ENCODE measurements at regions not wholly inside any gene's neighbourhood (a gene's known extent, or its start where the extent isn't known, plus 50 kb on each side); places are given as distances from the start of the nearest gene placed in this dataset.

DNA sequence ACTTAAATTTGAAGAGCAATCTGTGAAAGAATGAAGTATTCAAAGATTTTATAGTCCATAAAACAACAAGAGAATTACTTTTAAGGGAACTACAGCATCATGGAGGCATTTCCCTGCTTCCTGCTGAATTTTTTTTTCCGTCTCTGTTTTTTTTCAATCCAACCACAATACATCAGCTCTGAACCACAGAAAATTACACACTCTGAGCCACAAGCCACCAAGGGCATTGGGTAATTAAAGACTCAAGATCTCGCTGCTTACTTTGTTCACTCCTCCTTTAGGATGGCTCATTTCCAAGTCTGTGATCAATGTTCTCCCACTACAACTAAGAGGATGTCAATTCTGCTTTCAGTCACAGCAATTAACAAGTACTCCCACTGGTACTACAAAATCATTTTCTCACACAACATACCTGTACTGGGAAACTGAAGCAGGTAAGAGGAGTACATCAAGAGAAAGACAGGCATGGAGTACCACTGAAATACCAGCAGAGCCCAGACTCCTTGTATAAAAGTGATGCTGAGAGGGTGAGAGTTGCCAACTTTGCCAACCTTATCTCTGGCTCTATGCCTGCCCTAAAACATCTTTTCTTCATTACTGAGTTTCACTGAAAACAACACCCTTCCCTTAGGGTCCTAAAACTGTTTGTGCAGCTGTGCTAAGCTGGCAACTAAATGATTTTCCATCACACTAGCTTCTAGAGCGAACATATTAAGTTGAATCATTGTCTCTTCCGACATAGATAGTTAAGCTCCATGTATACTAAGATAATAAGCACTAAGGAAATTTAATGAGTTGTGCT, 105.8 kb upstream of the MAGEB18 start:
- no peak for DNase-seq (ENCODE audit: low spot score)

DNA sequence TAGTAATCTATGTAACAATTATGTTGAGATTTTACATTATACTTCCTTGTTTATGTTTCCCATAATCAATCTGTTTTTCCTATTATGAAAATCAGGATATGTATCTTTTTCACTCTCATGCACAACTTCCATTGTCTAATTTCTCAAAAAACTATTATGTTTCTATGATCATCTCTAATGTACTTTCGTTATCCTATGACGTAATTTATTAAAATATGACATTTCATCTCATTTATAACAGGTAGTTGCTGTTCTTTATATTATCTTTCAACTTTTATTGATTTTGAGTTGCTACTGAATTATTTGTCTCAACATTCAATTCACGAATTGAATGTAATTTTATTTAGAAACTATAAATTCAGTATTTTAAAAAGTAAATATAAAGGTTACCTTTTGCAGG, 100.8 kb upstream of the MAGEB18 start:
- DNase-seq (ENCODE audit: low spot score): no peak

DNA sequence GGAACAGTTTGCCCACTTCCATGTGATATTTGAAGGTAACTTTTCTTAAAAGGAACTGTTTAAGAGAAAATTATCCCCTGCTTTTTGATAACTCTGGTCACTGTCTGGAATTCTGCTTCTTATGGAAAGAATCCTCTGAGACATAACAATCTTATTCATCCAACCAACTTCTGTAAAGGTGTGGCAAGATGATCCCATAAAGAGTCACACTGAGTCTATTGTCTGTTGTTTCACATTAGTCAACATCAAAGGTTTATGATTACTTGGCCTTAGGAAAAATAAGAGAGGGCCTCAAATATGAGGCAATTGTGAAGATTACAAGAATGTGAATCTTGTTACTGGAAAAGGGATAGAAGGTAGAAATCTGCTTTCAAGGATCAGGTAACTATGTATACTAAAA, 88.0 kb upstream of the MAGEB18 start:
- no peak for DNase-seq (ENCODE audit: low spot score)

DNA sequence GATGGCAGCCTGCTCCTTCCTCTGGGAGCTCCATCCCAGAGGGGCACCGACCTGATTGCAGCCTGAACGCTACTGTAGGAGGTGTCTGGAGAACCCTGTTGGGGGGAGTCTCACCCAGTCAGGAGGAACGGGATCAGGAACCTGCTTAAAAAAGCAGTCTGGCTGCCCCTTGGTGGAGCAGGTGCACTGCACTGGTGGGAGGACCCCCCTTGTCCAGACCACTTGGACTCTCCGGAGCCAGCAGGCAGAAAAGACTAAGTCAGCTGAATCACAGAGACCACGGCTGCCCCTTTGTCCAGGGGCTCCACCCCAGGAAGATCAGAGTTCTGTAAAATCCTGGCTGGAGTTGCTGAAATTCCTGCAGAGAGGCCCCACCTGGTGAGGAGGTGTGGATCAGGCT, 67.3 kb upstream of the MAGEB18 start:
- no peak for DNase-seq (ENCODE audit: low spot score)

DNA sequence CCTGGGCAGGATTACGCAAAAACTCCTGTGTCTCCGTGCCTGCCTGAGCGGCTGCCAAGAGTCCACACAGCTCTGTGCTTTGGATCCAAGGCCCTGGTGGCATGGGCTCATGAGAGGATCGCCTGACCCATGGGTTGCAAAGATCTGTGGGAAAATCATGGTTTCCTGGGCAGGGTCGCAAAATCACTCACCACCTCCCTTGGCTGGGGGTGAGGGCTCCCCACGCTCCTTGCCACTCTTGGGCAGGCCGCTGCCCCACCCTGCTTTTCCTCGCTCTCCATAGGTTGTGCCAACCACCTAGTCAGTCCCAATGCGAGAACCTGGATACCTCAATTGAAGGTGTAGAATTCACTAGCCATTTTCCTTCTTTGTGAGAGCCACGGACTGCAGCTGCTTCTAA, 66.5 kb upstream of the MAGEB18 start:
- DNase-seq (ENCODE audit: low spot score): no peak

DNA sequence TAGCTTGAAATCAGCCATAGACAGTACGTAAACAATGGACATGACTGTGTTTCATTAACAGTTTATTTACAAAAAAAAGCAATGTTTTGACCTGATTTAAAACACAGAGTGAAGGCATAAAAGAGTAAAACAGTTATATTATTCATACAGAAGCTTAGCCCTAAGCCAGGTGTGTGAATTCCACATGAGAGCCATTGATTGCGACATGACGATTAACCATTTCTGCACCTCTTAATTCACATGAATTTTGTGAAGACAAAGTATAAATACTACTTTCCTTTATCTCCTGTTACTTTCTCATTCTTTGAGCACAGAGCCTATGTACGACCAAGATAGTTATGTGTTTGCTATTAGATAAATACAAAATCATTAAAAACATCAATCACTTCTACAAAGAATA, 55.0 kb upstream of the MAGEB18 start:
- no peak for DNase-seq (ENCODE audit: low spot score)

Data from HuH-7.5 (cell line).